ENCODE measurements at regions not wholly inside any gene's neighbourhood (a gene's known extent, or its start where the extent isn't known, plus 50 kb on each side); places are given as distances from the start of the nearest gene placed in this dataset.

DNA sequence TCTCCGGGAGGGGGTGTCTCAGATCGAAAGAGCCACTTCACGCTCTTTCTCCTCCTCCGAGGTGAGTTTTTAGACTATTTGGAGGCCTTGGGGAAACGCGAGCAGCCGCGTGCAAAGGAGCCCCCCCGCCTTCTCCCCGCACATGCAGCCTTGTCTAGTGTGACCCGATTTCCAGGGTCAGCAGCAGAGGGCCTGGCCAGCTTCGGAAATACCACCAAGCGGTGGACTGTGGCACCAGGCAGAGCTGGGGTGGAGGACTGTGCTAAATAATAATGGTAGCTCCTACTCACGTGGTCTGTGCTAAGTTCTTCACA is 79.3 kb upstream of the BCOR start:
- CTCF ChIA-PET: interaction anchor here (0.9 to 1.9 kb wide), 3 partner anchors 11 to 86 kb away, joined by 3 to 5 read pairs (median 5); no protein-coding TSS in a partner anchor
- WGBS (ENCODE audit: low lambda C conversion rate): 14% methylated on average over 12 of the region's 14 CpGs
- Histone ChIP-seq H3K27ac (ENCODE audit: low read depth in 2 of 2, low read length in 1 of 2) (peak overlapping the region in 1 of 2 experiments; percentile 96; a peak in 2 of 4 replicates), H3K9me3 (no peaks in the 10 kb centered on the region), H3F3A (replicated peaks; ENCODE audit: insufficient read depth) (no peaks in the 10 kb centered on the region), H4K20me1 (ENCODE audit: insufficient read depth) (no peaks in the 10 kb centered on the region), H3K27me3 (ENCODE audit: insufficient read depth) (peaks cover 5% of the 10 kb centered on the region; the same call in 1 of the 2 replicates), H2AFZ (ENCODE audit: low read depth) (no peak overlapping the region), H3K36me3 (replicated peaks in 1 of 2; ENCODE audit: control insufficient read depth in 1 of 2, insufficient read depth in 2 of 2, low read length in 1 of 2) (no peaks in the 10 kb centered on the region), H3K4me2 (peak overlapping the region; percentile 78; the same call in 1 of the 2 replicates), H3K9me2 (no peaks in the 10 kb centered on the region), H3K79me2 (ENCODE audit: insufficient read depth) (no peaks in the 10 kb centered on the region), H3K4me1 (ENCODE audit: control insufficient read depth in 1 of 2, insufficient read depth in 2 of 2, low read depth in 1 of 2, low read length in 1 of 2) (peaks cover 0 to 20% of the 10 kb centered on the region in 2 experiments; a peak in 2 of 4 replicates), H3K9ac (no peak overlapping the region), H3K4me3 (ENCODE audit: low read depth in 2 of 2, low read length in 1 of 2) (peak overlapping the region in 1 of 2 experiments; percentile 51; a peak in 2 of 4 replicates)
- TF ChIP-seq EP300 (IDR thresholded peaks at IDR 0.05; ENCODE audit: borderline replicate concordance in 1 of 2, low read depth in 1 of 2, low read length in 1 of 2) (no peak), RXRA (IDR thresholded peaks at IDR 0.05; ENCODE audit: borderline replicate concordance, low read depth) (no peak), MEF2A (IDR thresholded peaks at IDR 0.05; ENCODE audit: borderline replicate concordance, low read depth) (no peak), MXI1 (IDR thresholded peaks at IDR 0.05; ENCODE audit: low read depth, low read length) (0 out of 2 replicates have a peak, but pooled peaks have one; percentile 6), TEAD4 (IDR thresholded peaks at IDR 0.05; ENCODE audit: borderline replicate concordance, insufficient read depth) (no peak), TCF12 (IDR thresholded peaks at IDR 0.05) (no peak)
- DNase-seq: peak; percentile 65
- POLR2A ChIA-PET: interaction anchor here (0.6 to 3.4 kb wide), 12 partner anchors 10 to 90 kb away, joined by 3 to 18 read pairs (median 4); partner anchors contain the start of gene BCOR

DNA sequence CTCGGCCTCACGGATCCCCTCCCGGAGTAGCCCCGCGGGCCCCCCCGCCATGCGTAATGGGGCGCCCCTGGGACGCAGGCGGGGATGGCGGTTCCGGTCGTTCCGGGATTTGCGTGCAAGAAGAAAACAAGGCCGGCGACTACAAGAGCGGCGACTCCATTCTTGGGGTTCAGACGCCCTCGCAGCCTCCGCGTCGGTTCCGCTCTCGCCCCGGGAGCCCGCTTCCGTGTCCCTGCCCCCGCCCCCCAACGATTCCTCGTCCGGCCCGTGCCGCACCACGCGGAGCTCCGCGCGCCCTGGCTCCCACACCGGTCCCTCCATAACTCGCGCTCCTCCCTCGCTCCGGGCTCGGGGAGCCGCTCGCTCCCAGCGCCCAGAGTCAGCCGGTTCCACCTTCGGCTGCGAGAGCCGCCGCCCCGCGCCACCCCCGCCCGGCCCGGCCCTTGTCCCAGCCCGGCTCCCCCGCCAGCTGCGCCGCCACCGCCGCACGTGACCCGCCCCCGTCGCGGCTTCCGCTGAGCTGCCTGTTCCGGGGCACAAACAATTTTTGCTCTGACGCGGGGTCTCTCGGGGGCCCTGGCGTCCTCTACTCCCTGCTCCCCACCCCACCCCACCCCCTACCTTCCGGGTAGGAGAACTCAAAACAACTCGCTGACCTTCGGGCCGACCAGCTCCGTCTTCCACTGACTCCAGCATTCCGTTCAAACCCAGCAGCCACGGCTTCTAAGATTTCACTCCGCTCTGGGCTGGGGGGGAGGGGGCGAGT is 78.8 kb upstream of the BCOR start:
- CTCF ChIA-PET: interaction anchor here (0.9 to 1.9 kb wide), 3 partner anchors 11 to 86 kb away, joined by 3 to 5 read pairs (median 5); no protein-coding TSS in a partner anchor
- TF ChIP-seq RCOR1 (IDR thresholded peaks at IDR 0.05; ENCODE audit: low read length): no peak
- no peak for TF ChIP-seq NFIC (IDR thresholded peaks at IDR 0.05; ENCODE audit: borderline replicate concordance)
- TF ChIP-seq, protein P1, sequence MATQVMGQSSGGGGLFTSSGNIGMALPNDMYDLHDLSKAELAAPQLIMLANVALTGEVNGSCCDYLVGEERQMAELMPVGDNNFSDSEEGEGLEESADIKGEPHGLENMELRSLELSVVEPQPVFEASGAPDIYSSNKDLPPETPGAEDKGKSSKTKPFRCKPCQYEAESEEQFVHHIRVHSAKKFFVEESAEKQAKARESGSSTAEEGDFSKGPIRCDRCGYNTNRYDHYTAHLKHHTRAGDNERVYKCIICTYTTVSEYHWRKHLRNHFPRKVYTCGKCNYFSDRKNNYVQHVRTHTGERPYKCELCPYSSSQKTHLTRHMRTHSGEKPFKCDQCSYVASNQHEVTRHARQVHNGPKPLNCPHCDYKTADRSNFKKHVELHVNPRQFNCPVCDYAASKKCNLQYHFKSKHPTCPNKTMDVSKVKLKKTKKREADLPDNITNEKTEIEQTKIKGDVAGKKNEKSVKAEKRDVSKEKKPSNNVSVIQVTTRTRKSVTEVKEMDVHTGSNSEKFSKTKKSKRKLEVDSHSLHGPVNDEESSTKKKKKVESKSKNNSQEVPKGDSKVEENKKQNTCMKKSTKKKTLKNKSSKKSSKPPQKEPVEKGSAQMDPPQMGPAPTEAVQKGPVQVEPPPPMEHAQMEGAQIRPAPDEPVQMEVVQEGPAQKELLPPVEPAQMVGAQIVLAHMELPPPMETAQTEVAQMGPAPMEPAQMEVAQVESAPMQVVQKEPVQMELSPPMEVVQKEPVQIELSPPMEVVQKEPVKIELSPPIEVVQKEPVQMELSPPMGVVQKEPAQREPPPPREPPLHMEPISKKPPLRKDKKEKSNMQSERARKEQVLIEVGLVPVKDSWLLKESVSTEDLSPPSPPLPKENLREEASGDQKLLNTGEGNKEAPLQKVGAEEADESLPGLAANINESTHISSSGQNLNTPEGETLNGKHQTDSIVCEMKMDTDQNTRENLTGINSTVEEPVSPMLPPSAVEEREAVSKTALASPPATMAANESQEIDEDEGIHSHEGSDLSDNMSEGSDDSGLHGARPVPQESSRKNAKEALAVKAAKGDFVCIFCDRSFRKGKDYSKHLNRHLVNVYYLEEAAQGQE (IDR thresholded peaks at IDR 0.05; ENCODE audit: low read depth, low read length): no peak
- TF ChIP-seq ELF1 (IDR thresholded peaks at IDR 0.05): 0 out of 2 replicates have a peak, but pooled peaks have one; percentile 27
- TF ChIP-seq RFX5 (IDR thresholded peaks at IDR 0.05; ENCODE audit: low read length): no peak
- no peak for TF ChIP-seq FOSL2 (IDR thresholded peaks at IDR 0.05; ENCODE audit: borderline replicate concordance, low read depth)
- TF ChIP-seq EZH2phosphoT487 (IDR thresholded peaks at IDR 0.05; ENCODE audit: borderline replicate concordance, low read depth): no peak
- TF ChIP-seq GABPA (IDR thresholded peaks at IDR 0.05; ENCODE audit: low read depth): no peak; the same call in 1 of the 2 replicates
- no peak for TF ChIP-seq EP300 (IDR thresholded peaks at IDR 0.05; ENCODE audit: borderline replicate concordance in 1 of 2, low read depth in 1 of 2, low read length in 1 of 2)
- TF ChIP-seq FOXJ3 (CRISPR knock-in tag; IDR thresholded peaks at IDR 0.05): no peak
- TF ChIP-seq, protein P2, sequence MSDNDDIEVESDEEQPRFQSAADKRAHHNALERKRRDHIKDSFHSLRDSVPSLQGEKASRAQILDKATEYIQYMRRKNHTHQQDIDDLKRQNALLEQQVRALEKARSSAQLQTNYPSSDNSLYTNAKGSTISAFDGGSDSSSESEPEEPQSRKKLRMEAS (IDR thresholded peaks at IDR 0.05; ENCODE audit: low read depth): 0 out of 2 replicates have a peak, but pooled peaks have one; percentile 27
- TF ChIP-seq, protein P3, sequence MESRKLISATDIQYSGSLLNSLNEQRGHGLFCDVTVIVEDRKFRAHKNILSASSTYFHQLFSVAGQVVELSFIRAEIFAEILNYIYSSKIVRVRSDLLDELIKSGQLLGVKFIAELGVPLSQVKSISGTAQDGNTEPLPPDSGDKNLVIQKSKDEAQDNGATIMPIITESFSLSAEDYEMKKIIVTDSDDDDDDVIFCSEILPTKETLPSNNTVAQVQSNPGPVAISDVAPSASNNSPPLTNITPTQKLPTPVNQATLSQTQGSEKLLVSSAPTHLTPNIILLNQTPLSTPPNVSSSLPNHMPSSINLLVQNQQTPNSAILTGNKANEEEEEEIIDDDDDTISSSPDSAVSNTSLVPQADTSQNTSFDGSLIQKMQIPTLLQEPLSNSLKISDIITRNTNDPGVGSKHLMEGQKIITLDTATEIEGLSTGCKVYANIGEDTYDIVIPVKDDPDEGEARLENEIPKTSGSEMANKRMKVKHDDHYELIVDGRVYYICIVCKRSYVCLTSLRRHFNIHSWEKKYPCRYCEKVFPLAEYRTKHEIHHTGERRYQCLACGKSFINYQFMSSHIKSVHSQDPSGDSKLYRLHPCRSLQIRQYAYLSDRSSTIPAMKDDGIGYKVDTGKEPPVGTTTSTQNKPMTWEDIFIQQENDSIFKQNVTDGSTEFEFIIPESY (IDR thresholded peaks at IDR 0.05; ENCODE audit: borderline replicate concordance, low read depth): no peak
- TF ChIP-seq, protein P4, sequence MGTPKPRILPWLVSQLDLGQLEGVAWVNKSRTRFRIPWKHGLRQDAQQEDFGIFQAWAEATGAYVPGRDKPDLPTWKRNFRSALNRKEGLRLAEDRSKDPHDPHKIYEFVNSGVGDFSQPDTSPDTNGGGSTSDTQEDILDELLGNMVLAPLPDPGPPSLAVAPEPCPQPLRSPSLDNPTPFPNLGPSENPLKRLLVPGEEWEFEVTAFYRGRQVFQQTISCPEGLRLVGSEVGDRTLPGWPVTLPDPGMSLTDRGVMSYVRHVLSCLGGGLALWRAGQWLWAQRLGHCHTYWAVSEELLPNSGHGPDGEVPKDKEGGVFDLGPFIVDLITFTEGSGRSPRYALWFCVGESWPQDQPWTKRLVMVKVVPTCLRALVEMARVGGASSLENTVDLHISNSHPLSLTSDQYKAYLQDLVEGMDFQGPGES (IDR thresholded peaks at IDR 0.05; ENCODE audit: low read depth, low read length): no peak

More for the DNA sequence above, 78.8 kb upstream of the BCOR start:
- Histone ChIP-seq H3K4me3 (ENCODE audit: low read depth in 2 of 2, low read length in 1 of 2) (peak overlapping the region; percentile 32 to 51; a peak in 2 of 4 replicates), H3K9me2 (no peaks in the 10 kb centered on the region), H3K4me2 (peak overlapping the region; percentile 78), H4K20me1 (ENCODE audit: insufficient read depth) (no peaks in the 10 kb centered on the region), H3K27ac (ENCODE audit: low read depth in 2 of 2, low read length in 1 of 2) (peak overlapping the region in 1 of 2 experiments; percentile 96; a peak in 2 of 4 replicates), H3K4me1 (ENCODE audit: control insufficient read depth in 1 of 2, insufficient read depth in 2 of 2, low read depth in 1 of 2, low read length in 1 of 2) (peaks cover 0 to 20% of the 10 kb centered on the region in 2 experiments; a peak in 2 of 4 replicates), H3F3A (replicated peaks; ENCODE audit: insufficient read depth) (no peaks in the 10 kb centered on the region), H3K79me2 (ENCODE audit: insufficient read depth) (no peaks in the 10 kb centered on the region), H3K36me3 (replicated peaks in 1 of 2; ENCODE audit: control insufficient read depth in 1 of 2, insufficient read depth in 2 of 2, low read length in 1 of 2) (no peaks in the 10 kb centered on the region), H3K27me3 (ENCODE audit: insufficient read depth) (peaks cover 5% of the 10 kb centered on the region; the same call in 1 of the 2 replicates), H2AFZ (ENCODE audit: low read depth) (peak overlapping the region; percentile 49; the same call in 1 of the 2 replicates), H3K9me3 (no peaks in the 10 kb centered on the region), H3K9ac (peak overlapping the region; percentile 36; the same call in 1 of the 2 replicates)
- peak; percentile 74 for DNase-seq
- WGBS (ENCODE audit: low lambda C conversion rate): 6% methylated on average over 36 of the region's 85 CpGs
- POLR2A ChIA-PET: interaction anchor here (0.6 to 3.4 kb wide), 13 partner anchors 12 to 363 kb away, joined by 3 to 18 read pairs (median 3); partner anchors contain the start of gene BCOR

Data from SK-N-SH (cell line).